Kidney tubule cell (primary cell): ENCODE measurements at regions not wholly inside any gene's neighbourhood (a gene's known extent, or its start where the extent isn't known, plus 50 kb on each side); places are given as distances from the start of the nearest gene placed in this dataset.
"Not testable (repeated sequence)": the region's sequence is repeated elsewhere in the genome, so short reads cannot be mapped to it uniquely, and the experiment has no call there.

Experiments
- DNase-seq: peaks from one replicate; pipeline ENCODE4 v3.0.0-alpha.2; 2018; ENCODE audit warnings: low spot score

GRCh38 chr2:221767106-221768012, 195.3 kb upstream of the EPHA4 start:
- no peak for DNase-seq

DNA sequence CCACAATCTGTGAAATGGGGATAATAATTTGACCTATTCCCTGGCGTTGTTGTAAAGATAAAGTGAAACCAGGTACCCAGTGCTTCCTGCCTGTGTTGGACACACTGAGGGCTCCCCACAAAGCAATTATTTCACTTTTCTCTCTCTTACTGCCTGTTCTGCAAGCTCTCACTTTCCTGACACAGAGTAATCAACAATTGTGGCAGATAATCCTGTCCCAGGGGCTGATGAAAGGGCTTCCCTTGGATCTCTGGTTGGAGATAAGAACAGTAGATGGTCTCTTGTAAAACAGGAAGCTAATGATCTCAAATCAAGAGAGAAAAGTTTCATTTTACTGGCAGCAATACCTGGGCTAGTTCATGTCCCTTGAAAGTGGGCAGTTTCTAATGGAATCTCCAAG, 190.4 kb upstream of the EPHA4 start:
- DNase-seq = no peak

GRCh38 chr2:221761260-221761659, 189.2 kb upstream of the EPHA4 start:
- no peak for DNase-seq

DNA sequence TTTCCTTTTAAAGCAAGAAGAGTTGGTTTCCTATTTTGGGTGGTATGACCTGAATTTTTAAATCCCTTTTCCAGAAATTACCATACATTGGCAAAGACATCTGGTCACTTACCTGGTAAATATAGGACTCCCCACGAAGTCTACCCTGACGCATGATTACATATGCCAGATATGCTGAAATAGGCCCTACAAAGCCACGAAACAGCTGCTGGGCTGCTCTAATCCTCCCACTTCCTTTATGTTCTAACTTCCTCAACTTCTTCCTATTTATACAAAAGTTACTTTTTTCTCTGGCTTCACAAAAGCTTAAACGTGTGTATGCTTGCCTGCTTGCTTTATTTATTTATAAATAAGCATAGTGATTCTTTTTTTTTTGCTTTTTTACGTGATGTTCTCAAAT, 186.0 kb upstream of the EPHA4 start:
- DNase-seq = no peak

GRCh38 chr2:221753401-221753800, 181.3 kb upstream of the EPHA4 start:
- DNase-seq = peak; percentile 38

- DNase-seq = no peak
Observed at GRCh38 chr2:221752781-221753180, 180.7 kb upstream of the EPHA4 start.

DNA sequence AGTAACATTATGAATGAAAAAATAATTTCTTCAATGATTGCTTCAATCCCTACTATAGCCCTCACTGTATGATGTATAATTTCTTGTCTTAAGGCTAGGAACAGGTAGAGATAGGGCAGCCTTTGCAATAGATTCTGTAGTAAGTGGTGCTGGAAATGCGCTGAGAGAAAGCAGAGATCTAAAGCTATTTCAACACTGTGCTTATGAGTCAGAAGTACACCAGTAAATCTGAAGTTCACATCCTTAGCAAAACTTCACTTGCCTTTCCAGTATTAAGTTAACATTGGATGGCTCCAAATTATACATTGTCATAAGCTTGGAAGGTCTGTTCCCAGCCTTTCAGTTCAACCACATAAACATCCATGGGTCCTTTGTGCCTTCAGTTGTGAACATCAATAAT, 178.2 kb upstream of the EPHA4 start:
- no peak for DNase-seq

GRCh38 chr2:221747289-221747972, 175.3 kb upstream of the EPHA4 start:
- DNase-seq = no peak

DNA sequence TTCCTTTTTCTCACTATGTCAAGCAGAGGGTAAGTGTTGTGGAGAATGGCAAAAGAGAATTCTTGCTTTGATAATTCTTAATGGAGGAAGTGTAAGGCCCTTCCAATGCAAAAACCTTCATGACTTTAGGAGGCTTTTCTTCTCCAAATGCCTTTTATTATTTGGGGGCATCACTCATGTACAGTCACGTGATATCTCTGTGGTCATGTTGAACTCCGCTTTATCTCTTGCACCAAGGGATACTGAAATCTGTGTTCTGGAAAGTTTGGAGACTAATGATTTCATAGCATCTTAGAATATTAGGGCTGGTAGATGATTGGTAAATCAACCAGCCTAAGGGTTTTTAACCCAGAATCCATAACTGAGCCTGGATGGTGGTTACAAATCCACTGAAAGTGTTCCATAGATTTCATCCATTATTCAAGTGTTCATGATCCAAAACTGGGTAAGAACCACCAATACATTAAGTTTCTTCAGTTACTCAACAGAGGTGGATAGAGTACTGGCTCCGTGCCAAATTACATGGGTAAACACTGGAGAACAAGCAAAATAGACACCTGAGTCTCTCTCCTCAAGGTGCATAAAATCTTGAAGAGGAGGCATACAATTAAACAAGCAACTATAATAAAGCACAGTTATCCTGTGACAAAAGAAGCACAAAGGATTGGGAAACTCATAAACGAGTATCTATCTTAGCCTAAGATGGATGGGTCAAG, 169.6 kb upstream of the EPHA4 start:
- no peak for DNase-seq

GRCh38 chr2:221731432-221732145, 159.5 kb upstream of the EPHA4 start:
- peak; percentile 94 for DNase-seq

GRCh38 chr2:221726894-221727513, 154.9 kb upstream of the EPHA4 start:
- DNase-seq = no peak

- no peak for DNase-seq
Observed at GRCh38 chr2:221724631-221725203, 152.6 kb upstream of the EPHA4 start.

DNA sequence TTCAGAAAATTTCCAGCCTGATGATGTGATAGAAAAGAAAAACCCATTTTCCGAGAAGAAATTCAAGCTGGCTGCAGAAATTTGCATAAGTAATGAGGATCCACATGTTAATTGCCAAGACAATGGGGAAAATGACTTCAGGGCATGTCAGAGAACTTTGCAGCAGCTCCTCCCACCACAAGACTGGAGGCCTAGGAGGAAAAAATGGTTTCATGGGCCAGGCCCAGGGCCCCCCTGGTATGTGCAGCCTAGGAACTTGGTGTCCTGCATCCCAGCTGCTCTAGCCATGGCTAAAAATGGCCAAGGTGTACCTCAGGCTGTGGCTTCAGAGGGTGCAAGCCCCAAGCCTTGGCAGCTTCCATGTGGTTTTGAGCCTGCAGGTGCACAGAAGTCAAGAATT, 152.0 kb upstream of the EPHA4 start:
- not testable (repeated sequence) for DNase-seq

DNA sequence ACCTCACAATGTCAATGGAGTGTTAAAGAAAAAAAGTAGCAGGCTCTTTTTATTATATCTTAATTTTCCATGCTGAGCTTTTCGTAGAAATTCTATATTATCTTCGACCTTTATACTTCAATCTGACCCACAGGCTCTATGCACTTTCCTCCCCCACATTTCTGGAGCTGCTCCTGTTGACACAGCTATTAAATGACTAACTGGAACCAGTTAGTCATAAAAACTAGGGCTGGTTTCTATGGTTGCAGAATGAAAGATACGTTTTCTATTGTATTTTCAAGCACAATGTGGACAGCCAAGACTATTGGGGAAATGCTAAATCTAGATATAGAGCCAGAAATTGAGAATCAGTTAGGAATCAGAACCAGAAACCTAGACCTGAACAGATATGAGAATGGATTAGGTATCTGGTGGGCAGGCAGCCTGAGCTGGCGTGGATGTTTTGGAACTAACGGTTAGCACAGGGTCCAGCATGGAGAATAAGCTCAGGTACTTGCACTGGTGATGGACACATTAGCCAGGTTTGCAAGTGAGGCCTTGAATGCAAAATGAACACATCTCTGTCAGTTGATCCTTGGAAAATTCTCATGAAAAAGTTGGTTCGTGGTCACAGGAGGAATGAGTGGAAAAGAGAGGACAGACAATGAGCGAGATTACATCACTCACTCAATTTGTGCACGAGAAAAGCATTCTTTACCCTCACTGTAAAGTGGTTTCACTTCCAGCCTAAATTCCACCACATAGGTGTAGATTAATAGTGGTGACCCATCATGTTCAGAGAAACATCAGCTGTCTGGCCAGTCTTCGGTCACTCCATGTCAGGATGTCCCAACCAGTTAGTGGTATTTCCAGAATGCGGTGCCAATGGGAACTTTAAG, 144.6 kb upstream of the EPHA4 start:
- peak; percentile 81 for DNase-seq

- no peak for DNase-seq
Observed at GRCh38 chr2:221715523-221716247, 143.6 kb upstream of the EPHA4 start.

DNA sequence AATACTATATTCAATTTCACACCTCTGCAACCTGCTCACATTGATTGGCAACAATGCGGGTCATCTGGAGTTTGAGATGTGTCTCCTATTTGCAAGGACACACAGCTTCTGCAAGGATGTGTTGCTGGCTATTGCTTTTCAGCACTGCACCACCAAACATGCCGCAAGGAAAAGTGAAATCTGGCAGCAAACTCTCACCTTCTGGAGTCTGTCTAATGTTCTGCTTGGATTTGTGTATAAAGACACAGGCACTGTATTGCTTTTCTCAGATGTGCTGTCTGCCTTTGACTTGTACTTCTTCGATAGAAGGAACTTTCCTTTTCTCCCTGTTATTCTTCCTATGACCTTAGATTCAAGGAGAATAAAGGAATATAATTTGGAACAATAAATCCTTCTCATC, 138.6 kb upstream of the EPHA4 start:
- DNase-seq = no peak

DNA sequence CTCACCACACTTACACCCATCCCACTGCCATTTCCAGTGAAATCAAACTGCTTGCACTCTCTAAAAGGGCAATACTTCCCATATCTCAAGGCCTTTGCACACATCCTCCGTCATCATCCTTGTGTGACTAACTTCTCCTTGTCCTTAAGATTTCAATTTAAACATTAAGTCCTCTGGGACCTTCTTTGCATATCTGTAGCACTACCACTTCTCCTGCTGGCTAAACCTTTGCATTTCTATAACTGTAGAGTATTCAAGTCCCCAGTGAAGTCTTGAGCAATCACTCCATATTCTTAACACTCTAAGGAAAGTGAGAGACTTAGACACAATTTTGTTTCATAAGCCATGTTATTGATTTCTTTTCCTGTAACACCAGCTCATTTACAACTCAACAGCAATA, 136.8 kb upstream of the EPHA4 start:
- no peak for DNase-seq

GRCh38 chr2:221705185-221705877, 133.2 kb upstream of the EPHA4 start:
- DNase-seq = no peak

GRCh38 chr2:221704442-221704841, 132.3 kb upstream of the EPHA4 start:
- no peak for DNase-seq
